ENCODE measurements at regions not wholly inside any gene's neighbourhood (a gene's known extent, or its start where the extent isn't known, plus 50 kb on each side); places are given as distances from the start of the nearest gene placed in this dataset.
A peak's percentile ranks its signal among the peaks of the same experiment; 100 is the strongest.

DNA sequence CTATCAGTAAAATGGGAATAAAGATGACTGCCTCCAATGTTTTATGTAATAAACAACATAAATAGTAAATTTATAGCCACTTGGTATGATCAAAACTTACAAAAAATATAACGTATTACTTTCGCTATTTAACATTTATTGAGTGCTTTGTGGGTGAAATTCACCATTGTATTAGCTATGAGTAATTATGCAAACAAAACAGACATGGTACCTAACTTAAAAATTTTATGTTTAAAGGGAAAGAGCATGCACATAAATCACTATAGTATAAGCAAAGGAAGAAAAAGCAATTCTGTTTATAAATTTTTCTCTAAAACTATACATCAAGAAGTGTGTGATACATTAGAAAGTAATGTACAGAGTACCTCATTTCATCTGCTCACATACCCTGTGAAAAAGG lies 1046.2 kb downstream of the NCAM2 start:
- DNase-seq: no peak

GRCh38 chr21:22046576-22046975 lies 1048.4 kb downstream of the NCAM2 start:
- DNase-seq: no peak

- no peak for DNase-seq
Observed at GRCh38 chr21:22056904-22057303, 1058.7 kb downstream of the NCAM2 start.

DNA sequence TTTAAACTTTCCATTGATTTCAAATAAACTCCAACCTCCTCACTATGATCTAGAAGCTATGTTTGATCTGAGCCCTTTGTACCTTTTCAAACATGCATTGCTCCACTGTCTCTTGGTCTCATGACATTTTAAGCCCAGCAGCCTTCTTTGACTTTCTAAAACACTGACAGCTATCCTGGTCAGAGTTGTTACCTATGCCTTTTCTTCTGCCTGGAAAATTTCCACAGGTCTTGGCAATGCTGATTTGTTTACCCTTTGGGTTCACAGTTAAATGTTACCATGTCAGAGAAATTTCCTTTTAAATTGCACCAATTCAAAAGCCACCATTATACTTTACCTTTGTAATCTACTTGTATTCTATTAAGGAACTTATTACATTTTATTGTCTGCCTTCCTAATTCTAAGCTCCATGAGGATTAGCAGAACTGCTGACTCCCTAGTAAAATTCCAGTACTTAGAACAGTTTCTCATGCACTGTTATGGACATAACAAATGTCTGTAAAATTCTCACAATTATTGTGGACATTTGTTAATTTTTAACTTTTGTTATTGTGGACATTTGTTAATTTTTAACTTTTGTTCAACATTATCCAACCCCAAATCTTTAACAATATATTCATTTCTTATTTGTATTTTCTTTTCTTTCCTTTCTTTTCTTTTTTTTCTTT lies 1064.4 kb downstream of the NCAM2 start:
- DNase-seq: no peak

GRCh38 chr21:22063140-22063539 lies 1064.9 kb downstream of the NCAM2 start:
- DNase-seq: no peak

DNA sequence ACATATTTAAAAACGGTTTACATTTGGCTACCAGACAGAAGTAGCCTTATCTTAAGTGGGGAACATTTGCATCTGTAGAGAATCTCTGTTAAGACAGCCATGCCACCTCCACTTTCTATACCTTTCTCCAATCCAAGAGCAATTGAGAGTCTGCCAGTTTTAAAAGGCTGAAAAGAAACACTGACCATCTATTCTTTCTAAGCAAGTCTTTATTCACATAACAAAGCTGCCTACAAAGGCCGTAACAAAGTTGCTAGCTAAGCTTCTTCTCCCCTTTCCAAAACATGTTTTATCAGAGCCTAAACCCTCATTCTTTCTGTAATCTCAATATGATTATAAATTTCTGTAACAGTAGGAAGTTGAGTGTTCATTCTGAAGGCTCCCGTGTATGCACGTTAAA lies 1078.3 kb downstream of the NCAM2 start:
- no peak for DNase-seq

DNA sequence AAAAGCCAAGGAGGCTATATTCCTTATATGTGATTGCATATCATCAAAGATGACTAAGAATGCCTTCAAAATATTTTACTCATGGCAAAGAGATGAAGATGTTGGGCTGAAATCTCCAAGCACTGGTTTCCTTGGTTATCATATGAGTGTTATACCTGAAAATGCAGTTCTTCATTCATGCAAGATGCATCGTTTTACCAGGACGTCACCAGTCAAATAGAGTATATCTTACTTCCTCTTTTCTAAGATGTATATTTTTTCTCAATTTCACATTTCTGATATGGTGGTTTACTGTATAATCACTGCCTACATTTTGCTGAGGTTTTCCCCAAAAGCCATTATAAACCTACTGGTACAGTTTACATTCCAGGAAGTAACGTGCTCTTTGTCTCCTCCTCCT lies 1085.7 kb downstream of the NCAM2 start:
- DNase-seq: no peak

- DNase-seq: no peak
Observed at GRCh38 chr21:22096314-22096713, 1098.1 kb downstream of the NCAM2 start.

DNA sequence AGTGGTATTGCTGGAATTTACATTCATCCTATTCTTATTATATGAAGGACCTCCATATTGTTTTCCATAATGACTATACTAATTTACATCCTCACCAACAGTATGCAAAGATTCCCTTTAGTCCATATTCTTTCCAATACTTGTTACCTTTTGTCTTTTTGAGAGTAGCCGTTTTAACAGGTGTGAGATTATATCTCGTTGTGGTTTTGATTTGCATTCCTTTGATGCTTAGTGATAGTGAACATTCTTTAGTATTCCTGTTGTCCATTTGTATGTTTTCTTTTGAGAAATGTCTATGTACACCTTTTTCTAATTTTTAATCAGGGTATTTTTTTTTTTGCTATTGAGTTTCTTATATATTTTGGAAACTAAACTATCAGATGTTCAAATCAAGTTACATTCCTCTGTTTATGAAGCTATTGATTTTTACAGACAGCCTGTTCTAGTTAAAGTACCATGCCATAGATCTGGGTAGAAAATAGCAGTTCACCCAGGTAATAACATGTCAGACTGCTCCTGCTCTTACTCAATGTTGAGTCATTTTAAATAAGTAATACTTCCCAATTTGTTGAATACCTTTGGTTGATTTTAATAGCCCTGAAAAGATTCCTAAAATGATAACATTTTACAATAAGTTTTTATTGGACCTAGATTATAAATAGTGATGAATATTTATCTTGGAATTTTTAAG lies 1108.7 kb downstream of the NCAM2 start:
- DNase-seq: no peak

- DNase-seq: peak; percentile 17
Observed at GRCh38 chr21:22115746-22116145, 1117.5 kb downstream of the NCAM2 start.

- no peak for DNase-seq
Observed at GRCh38 chr21:22120616-22121266, 1122.5 kb downstream of the NCAM2 start.

DNA sequence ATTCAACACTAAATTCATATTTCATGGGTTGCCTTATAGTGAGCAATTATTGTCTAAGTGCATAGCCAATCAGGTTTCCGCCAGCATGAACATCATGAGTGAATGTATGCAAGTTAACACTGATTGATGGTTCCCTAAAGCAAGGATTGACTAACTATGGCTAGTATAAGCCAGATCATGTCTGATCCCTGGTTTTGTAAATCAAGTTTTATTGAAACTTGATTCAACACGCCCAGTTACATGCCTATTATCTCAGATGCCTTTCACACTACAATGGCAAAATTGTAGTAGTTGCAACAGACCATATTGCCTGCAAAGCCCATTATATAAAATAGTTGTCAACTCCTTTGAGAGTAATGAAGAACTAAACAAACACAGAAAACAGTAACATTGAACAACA lies 1127.4 kb downstream of the NCAM2 start:
- DNase-seq: no peak

DNA sequence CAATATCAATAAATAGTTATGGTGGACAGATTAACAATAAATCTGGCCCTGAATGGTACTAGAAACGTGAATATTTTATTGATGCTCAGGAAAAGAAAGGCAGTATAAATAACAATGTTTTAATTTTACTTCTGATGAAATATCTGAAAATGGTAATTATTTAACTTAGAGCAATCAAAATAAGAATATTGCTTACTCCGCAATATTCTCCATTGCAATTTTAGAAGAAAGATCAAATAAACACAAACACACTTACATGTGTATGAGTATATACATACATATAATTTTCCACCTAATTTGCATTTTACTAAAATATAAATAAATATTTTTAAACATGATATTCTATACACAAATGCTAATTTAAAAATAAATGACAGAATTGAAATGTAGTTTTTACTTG lies 1130.5 kb downstream of the NCAM2 start:
- DNase-seq: no peak

DNA sequence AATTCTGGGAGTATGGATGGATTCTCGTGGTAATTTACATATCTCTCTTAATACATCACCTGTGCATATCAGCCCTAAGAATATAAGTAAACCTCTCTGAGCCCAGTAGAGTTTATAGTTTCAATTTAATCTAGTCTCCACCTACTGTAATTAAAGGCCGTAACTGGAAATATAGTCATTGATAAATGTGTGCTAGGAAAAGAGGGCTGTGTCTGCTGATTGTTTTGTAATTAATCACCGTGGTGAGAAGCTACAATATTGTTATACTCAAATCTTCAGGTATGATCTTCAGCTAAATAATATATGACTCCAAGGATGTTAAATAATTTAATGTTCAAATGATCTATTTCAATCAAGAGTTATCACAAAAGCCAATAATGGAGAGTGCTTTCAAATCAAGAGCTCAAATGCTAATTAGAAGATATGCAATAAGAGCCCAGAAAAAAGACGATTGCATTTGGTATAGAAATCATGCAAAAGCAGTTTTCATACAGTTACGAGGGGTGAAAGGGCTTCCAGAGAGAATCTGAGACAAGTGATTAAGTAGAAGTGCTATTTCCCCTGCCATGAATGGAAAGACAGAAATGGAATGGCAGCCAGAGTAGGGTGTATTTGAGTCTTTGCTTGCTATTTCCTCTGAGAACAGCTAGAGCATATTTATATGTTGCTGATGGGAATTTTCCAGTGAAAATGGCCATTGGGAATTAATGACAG lies 1134.3 kb downstream of the NCAM2 start:
- no peak for DNase-seq

- DNase-seq: no peak
Observed at GRCh38 chr21:22136740-22137139, 1138.5 kb downstream of the NCAM2 start.

GRCh38 chr21:22138297-22139016 lies 1140.2 kb downstream of the NCAM2 start:
- no peak for DNase-seq

DNA sequence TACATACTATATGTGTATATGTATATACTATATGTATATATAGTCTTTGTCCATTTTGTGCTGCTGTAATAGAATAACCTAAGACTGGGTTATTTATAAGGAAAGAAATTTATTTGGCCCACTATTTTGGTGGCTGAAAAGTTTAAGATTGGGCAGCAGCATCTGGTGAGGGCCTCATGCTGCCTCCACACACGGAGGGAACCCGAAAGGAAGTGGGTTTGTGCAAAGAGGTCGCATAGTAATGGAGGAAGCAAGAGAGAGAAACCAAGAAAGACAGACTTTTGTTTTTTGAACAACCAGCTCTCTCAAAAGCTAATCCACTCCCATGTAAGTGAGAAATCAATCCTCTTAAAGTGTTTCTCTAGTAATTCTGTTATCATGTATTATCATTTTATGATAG lies 1147.3 kb downstream of the NCAM2 start:
- no peak for DNase-seq

DNA sequence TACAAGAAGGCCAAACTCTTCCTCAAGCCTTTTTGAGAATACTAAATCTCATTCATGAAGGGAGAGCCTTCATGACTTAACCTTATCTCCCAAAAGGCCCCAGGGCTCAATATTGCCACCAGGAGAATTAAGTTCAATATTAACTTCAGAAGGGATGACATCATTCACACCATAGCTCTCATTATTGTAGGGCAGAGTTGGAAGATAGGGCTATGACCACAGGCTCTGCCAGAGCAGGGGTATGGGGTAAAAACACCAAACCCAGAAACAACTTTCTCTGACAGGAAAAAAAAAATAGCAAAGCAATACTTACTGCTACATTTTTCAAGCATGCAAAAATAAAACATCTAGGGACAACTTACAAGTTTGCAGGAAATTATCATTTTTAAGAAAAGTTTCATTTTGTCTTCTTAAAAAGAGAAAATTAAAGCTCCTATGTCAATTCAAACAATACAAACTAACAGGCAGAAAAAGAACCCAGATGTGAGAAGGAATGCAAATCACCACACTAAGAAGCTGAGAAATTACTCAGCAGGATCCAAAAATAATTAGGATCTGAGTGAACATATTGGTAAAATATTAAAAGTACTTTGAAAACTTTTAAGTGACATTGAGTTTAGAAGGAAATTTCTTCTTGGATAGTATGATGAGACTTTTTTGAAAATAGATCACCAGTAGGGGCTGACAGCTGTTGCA lies 1156.5 kb downstream of the NCAM2 start:
- DNase-seq: no peak

DNA sequence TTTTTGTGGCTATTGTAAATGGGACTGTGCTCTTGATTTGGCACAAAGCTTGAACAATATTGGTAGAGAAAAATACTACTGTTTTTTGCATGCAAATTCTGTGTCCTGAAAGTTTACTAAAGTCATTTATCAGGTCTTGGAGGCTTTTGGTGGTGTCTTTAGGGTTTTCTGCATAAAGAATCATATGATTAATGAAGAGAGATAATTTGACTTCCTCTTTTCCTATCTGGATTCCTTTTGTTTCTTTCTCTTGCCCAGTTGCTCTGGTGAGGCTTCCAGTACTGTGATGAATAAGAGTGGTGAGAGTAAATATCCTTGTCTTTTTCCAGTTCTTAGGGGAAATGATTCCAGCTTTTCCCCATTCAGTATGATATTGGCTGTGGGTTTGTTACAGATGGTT lies 1166.7 kb downstream of the NCAM2 start:
- no peak for DNase-seq

- no peak for DNase-seq
Observed at GRCh38 chr21:22174746-22175145, 1176.5 kb downstream of the NCAM2 start.

- no peak for DNase-seq
Observed at GRCh38 chr21:22189278-22189677, 1191.1 kb downstream of the NCAM2 start.

- no peak for DNase-seq
Observed at GRCh38 chr21:22191581-22191980, 1193.4 kb downstream of the NCAM2 start.
